ENCODE measurements at regions not wholly inside any gene's neighbourhood (a gene's known extent, or its start where the extent isn't known, plus 50 kb on each side); places are given as distances from the start of the nearest gene placed in this dataset.

GRCh38 chr2:78063246-78064020, 541.3 kb upstream of the LRRTM4 start:
- TF ChIP-seq, protein P1, sequence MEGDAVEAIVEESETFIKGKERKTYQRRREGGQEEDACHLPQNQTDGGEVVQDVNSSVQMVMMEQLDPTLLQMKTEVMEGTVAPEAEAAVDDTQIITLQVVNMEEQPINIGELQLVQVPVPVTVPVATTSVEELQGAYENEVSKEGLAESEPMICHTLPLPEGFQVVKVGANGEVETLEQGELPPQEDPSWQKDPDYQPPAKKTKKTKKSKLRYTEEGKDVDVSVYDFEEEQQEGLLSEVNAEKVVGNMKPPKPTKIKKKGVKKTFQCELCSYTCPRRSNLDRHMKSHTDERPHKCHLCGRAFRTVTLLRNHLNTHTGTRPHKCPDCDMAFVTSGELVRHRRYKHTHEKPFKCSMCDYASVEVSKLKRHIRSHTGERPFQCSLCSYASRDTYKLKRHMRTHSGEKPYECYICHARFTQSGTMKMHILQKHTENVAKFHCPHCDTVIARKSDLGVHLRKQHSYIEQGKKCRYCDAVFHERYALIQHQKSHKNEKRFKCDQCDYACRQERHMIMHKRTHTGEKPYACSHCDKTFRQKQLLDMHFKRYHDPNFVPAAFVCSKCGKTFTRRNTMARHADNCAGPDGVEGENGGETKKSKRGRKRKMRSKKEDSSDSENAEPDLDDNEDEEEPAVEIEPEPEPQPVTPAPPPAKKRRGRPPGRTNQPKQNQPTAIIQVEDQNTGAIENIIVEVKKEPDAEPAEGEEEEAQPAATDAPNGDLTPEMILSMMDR (IDR thresholded peaks at IDR 0.05): no peak
- no peak for TF ChIP-seq POLR2A (IDR thresholded peaks at IDR 0.05)
- no peak for TF ChIP-seq POLR2AphosphoS5 (IDR thresholded peaks at IDR 0.05; ENCODE audit: insufficient read depth in 1 of 2, low read depth in 1 of 2)

Data from vagina (tissue), 2 donors.